ENCODE measurements at regions not wholly inside any gene's neighbourhood (a gene's known extent, or its start where the extent isn't known, plus 50 kb on each side); places are given as distances from the start of the nearest gene placed in this dataset.
"Not testable (repeated sequence)": the region's sequence is repeated elsewhere in the genome, so short reads cannot be mapped to it uniquely, and the experiment has no call there.

- ATAC-seq (no peak), DNase-seq (ENCODE audit: low spot score) (no peak)
- intact Hi-C loops (cut with DNase I), result no loop called here
These were observed 108.8 kb downstream of the EFHB start for GRCh38 chr3:19825193-19825592.

- ATAC-seq, result peak; percentile 10
- intact Hi-C loops (cut with DNase I), result loop anchor here (5.0 kb wide), 1 partner anchor 1729 kb away; no protein-coding TSS in a partner anchor
- DNase-seq (ENCODE audit: low spot score), result no peak
These were observed 111.2 kb downstream of the EFHB start for GRCh38 chr3:19822805-19823204.

GRCh38 chr3:19816631-19817030, 117.4 kb downstream of the EFHB start:
- ATAC-seq, result no peak
- no peak for DNase-seq (ENCODE audit: low spot score)
- intact Hi-C loops (cut with DNase I), result no loop called here

- DNase-seq (ENCODE audit: low spot score), result no peak
- intact Hi-C loops (cut with DNase I), result no loop called here
- ATAC-seq, result no peak
These were observed 118.2 kb downstream of the EFHB start for GRCh38 chr3:19815805-19816204.

- DNase-seq (ENCODE audit: low spot score); intact Hi-C loops (cut with DNase I); ATAC-seq: not testable (repeated sequence)
These were observed 120.3 kb downstream of the EFHB start for GRCh38 chr3:19813743-19814142.

- DNase-seq (ENCODE audit: low spot score), result no peak
- intact Hi-C loops (cut with DNase I), result no loop called here
- ATAC-seq, result no peak
These were observed 122.3 kb downstream of the EFHB start for GRCh38 chr3:19811689-19812088.

GRCh38 chr3:19808834-19809233, 125.2 kb downstream of the EFHB start:
- no peak for ATAC-seq
- no peak for DNase-seq (ENCODE audit: low spot score)
- intact Hi-C loops (cut with DNase I), result no loop called here

GRCh38 chr3:19799887-19800286, 134.1 kb downstream of the EFHB start:
- ATAC-seq (no peak), DNase-seq (ENCODE audit: low spot score) (no peak)
- intact Hi-C loops (cut with DNase I), result no loop called here

- ATAC-seq (no peak), DNase-seq (ENCODE audit: low spot score) (no peak)
- intact Hi-C loops (cut with DNase I), result no loop called here
These were observed 134.9 kb downstream of the EFHB start for GRCh38 chr3:19799115-19799514.

GRCh38 chr3:19798324-19798723, 135.7 kb downstream of the EFHB start:
- DNase-seq (ENCODE audit: low spot score) (no peak), ATAC-seq (no peak)
- intact Hi-C loops (cut with DNase I), result no loop called here

GRCh38 chr3:19792388-19792787, 141.6 kb downstream of the EFHB start:
- DNase-seq (ENCODE audit: low spot score) (no peak), ATAC-seq (no peak)
- intact Hi-C loops (cut with DNase I), result no loop called here

GRCh38 chr3:19775765-19776164, 158.3 kb downstream of the EFHB start:
- ATAC-seq (no peak), DNase-seq (ENCODE audit: low spot score) (no peak)
- intact Hi-C loops (cut with DNase I), result no loop called here

GRCh38 chr3:19769694-19770093, 164.3 kb downstream of the EFHB start:
- ATAC-seq (no peak), DNase-seq (ENCODE audit: low spot score) (no peak)
- intact Hi-C loops (cut with DNase I), result no loop called here

GRCh38 chr3:19765954-19766353, 168.1 kb downstream of the EFHB start:
- intact Hi-C loops (cut with DNase I), result no loop called here
- ATAC-seq (no peak), DNase-seq (ENCODE audit: low spot score) (no peak)

- intact Hi-C loops (cut with DNase I), result no loop called here
- ATAC-seq, result no peak
- no peak for DNase-seq (ENCODE audit: low spot score)
These were observed 176.2 kb downstream of the EFHB start for GRCh38 chr3:19757773-19758172.

- no peak for ATAC-seq
- intact Hi-C loops (cut with DNase I), result no loop called here
- DNase-seq (ENCODE audit: low spot score), result peak; percentile 44
These were observed 184.5 kb downstream of the EFHB start for GRCh38 chr3:19749448-19750017.

- DNase-seq (ENCODE audit: low spot score) (no peak), ATAC-seq (no peak)
- intact Hi-C loops (cut with DNase I), result no loop called here
These were observed 185.1 kb downstream of the EFHB start for GRCh38 chr3:19748782-19749447.

- ATAC-seq (no peak), DNase-seq (ENCODE audit: low spot score) (no peak)
- intact Hi-C loops (cut with DNase I), result no loop called here
These were observed 190.0 kb downstream of the EFHB start for GRCh38 chr3:19744047-19744446.

GRCh38 chr3:19742935-19743334, 191.1 kb downstream of the EFHB start:
- DNase-seq (ENCODE audit: low spot score) (no peak), ATAC-seq (no peak)
- intact Hi-C loops (cut with DNase I), result no loop called here

- intact Hi-C loops (cut with DNase I), result no loop called here
- ATAC-seq (no peak), DNase-seq (ENCODE audit: low spot score) (no peak)
These were observed 194.5 kb downstream of the EFHB start for GRCh38 chr3:19739504-19739903.

- no peak for ATAC-seq
- intact Hi-C loops (cut with DNase I), result no loop called here
- no peak for DNase-seq (ENCODE audit: low spot score)
These were observed 195.2 kb downstream of the EFHB start for GRCh38 chr3:19738846-19739245.
